CD4-positive, alpha-beta memory T cell (primary cell): ENCODE measurements at regions not wholly inside any gene's neighbourhood (a gene's known extent, or its start where the extent isn't known, plus 50 kb on each side); places are given as distances from the start of the nearest gene placed in this dataset.
A peak's percentile ranks its signal among the peaks of the same experiment; 100 is the strongest.

ENCODE experiments used
- CTCF ChIA-PET: fragments of 350-600 bp; sonication (Branson Sonifier 250); formaldehyde crosslinking; loops from one replicate; lab custom pipeline; 2021; ENCODE audit warnings: inconsistent platforms; ENCODE audit not compliant: partially characterized antibody; lab: Charles Lee
- POLR2A ChIA-PET: fragments of 350-600 bp; sonication (Branson Sonifier 250); formaldehyde crosslinking; loops from one replicate; lab custom pipeline; 2021; ENCODE audit not compliant: partially characterized antibody; lab: Charles Lee
- DNase-seq, 5 donors: peaks; one replicate each; pipeline versions ENCODE4 v3.0.0 to v3.0.0-alpha.2; 2020 to 2022; ENCODE audit warnings: mixed read lengths in 1 of 5
- H3K27ac ChIP-seq: one replicate; pipeline ENCODE4 v1.7.0; 2013; ENCODE audit warnings: low read depth, low read length
- H3K27me3 ChIP-seq: 2 replicates; pipeline ENCODE4 v1.7.0; 2013; ENCODE audit warnings: mild to moderate bottlenecking, low read length, moderate library complexity; ENCODE audit not compliant: insufficient read depth
- H3K36me3 ChIP-seq: 2 replicates; pipeline ENCODE4 v1.7.0; 2013; ENCODE audit warnings: mild to moderate bottlenecking, low read length, moderate library complexity; ENCODE audit not compliant: insufficient read depth
- H3K4me1 ChIP-seq: 2 replicates; pipeline ENCODE4 v1.7.0; 2013; ENCODE audit warnings: mild to moderate bottlenecking, low read length, moderate library complexity; ENCODE audit not compliant: insufficient read depth
- H3K4me3 ChIP-seq, 2 donors: one replicate each; pipeline ENCODE4 v1.7.0; 2013; ENCODE audit warnings: low read length in 2 of 2, mild to moderate bottlenecking in 1 of 2
- H3K9me3 ChIP-seq, 2 donors: one replicate each; pipeline ENCODE4 v1.7.0; 2013; ENCODE audit warnings: low read length in 2 of 2, control low read depth in 1 of 2; ENCODE audit not compliant: control insufficient read depth in 1 of 2
- H3K27ac Mint-ChIP-seq, 7 donors: one replicate each; pipeline ENCODE4 v1.8.0; 2020 to 2021; ENCODE audit warnings: mixed read lengths in 7 of 7, mild to moderate bottlenecking in 6 of 7, inconsistent platforms in 3 of 7, moderate library complexity in 3 of 7
- H3K27me3 Mint-ChIP-seq, 2 donors: one replicate each; pipeline ENCODE4 v1.8.0; 2020 to 2021; ENCODE audit warnings: mixed read lengths in 2 of 2
- H3K36me3 Mint-ChIP-seq, 2 donors: one replicate each; pipeline ENCODE4 v1.8.0; 2020 to 2021; ENCODE audit warnings: mixed read lengths in 2 of 2, inconsistent platforms in 1 of 2, mild to moderate bottlenecking in 1 of 2
- H3K4me1 Mint-ChIP-seq, 4 donors: one replicate each; pipeline ENCODE4 v1.8.0; 2020 to 2021; ENCODE audit warnings: mixed read lengths in 4 of 4, mild to moderate bottlenecking in 1 of 4
- H3K4me3 Mint-ChIP-seq, 8 donors: one replicate each; pipeline ENCODE4 v1.8.0; 2020 to 2021; ENCODE audit warnings: mixed read lengths in 8 of 8, mild to moderate bottlenecking in 7 of 8, moderate library complexity in 6 of 8, inconsistent platforms in 3 of 8
- H3K9me3 Mint-ChIP-seq, 8 donors: one replicate each; pipeline ENCODE4 v1.8.0; 2020 to 2021; ENCODE audit warnings: mixed read lengths in 8 of 8, mild to moderate bottlenecking in 5 of 8, inconsistent platforms in 3 of 8, moderate library complexity in 1 of 8
- intact Hi-C: fragments of 100-400 bp; cut with micrococcal nuclease; formaldehyde crosslinking; loops from one replicate; pipeline ENCODE4 v1.15.1; 2023

DNA sequence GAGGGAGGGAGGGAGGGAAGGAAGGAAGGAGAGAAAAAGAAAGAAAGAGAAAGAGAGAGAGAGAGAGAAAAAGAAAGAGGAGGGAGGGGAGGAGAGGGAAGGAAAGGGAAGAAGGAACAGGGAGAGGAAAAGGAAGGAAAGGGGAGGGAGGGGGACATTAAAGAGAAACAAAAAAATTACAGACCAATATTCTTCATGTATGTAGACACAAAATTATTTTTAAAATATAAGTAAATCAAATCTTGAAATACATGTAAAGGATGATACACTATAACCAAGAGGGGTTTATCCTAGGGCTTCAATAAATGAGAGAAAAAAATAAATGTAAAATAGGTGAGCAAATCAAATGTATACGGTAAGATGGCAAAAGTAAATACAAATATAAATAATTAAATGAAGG lies 71.2 kb upstream of the TMEM244 start:
- Mint-ChIP-seq H3K27ac (no peak overlapping the region), H3K4me1 (peaks cover 0 to 4% (median 1%) of the 10 kb centered on the region in 4 donors), H3K27me3 (peaks cover 0 to 1% of the 10 kb centered on the region in 2 donors), H3K9me3 (no peaks in the 10 kb centered on the region), H3K36me3 (no peaks in the 10 kb centered on the region), H3K4me3 (no peak overlapping the region)
- intact Hi-C loops = no loop called here
- POLR2A ChIA-PET = no interaction called here
- CTCF ChIA-PET = no interaction called here
- H3K4me1 ChIP-seq = no peaks in the 10 kb centered on the region
- H3K9me3 ChIP-seq = no peaks in the 10 kb centered on the region
- H3K36me3 ChIP-seq = no peaks in the 10 kb centered on the region
- no peak overlapping the region for H3K4me3 ChIP-seq
- H3K27ac ChIP-seq = no peak overlapping the region
- no peaks in the 10 kb centered on the region for H3K27me3 ChIP-seq
- no peak for DNase-seq

DNA sequence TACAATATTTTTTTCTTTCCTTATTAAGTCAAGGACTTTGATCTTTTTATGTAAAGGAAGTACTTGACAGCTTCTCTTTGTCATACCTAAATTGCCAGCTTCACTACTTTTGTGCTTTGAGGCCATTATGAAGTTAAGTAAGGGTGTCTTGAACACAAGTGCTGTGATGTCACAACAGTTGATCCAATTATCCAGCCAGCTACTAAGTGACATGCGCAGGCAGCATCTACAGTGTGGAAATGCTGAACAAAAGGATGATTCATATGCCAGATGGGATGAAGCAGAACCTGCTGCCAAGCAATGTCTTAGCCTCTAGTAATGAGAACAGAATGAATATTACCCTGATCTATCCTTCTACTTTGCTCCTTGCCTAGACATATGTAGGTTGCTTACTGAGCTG lies 68.3 kb upstream of the TMEM244 start:
- Mint-ChIP-seq H3K4me1 (no peaks in the 10 kb centered on the region), H3K36me3 (no peaks in the 10 kb centered on the region), H3K27ac (no peak overlapping the region), H3K27me3 (peaks cover 0 to 3% of the 10 kb centered on the region in 2 donors), H3K9me3 (no peaks in the 10 kb centered on the region), H3K4me3 (no peak overlapping the region)
- Histone ChIP-seq H3K4me1 (no peaks in the 10 kb centered on the region), H3K9me3 (no peaks in the 10 kb centered on the region), H3K27ac (no peak overlapping the region), H3K4me3 (no peak overlapping the region), H3K36me3 (no peaks in the 10 kb centered on the region), H3K27me3 (no peaks in the 10 kb centered on the region)
- no peak for DNase-seq
- POLR2A ChIA-PET = interaction anchor here (0.6 to 1.0 kb wide), 2 partner anchors 8 to 31 kb away, joined by 3 to 4 read pairs; no protein-coding TSS in a partner anchor
- intact Hi-C loops = no loop called here
- CTCF ChIA-PET = interaction anchor here (1.8 kb wide), 1 partner anchor 9 kb away, joined by 7 read pairs; no protein-coding TSS in a partner anchor

DNA sequence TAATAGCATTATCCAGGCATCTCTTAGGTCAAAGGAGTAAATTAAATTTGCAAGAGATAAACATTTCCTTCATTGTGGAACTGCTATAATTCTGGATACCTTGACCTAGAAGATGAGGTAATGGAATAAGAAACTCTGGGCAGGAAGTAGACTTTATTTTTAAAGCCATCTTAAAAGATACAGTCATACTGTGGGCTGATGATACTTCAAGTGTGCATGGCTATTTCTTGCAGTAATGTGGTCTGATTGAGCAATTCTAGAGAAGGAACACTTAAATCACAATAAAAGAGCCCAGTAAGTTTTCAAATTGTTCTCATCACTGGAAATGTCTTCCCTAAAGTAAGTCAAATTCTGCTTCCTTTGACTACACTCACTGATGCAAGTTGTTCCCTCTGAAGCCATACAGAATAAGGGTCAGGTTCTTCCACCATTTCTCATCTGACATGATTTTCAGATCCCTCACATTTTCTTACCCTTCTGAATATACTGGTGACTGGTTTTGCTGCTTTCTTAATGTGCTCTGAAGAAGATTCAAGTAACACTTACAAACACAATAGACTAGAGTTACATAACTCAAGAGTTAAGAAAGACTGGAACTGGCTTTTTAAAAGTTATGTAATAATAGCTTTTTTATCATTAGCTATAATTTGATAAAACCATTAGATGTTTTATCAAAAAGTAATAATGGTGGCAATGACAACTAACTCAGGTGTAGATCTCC lies 62.6 kb upstream of the TMEM244 start:
- no peaks in the 10 kb centered on the region for H3K9me3 ChIP-seq
- H3K4me3 ChIP-seq = no peak overlapping the region
- intact Hi-C loops = no loop called here
- Mint-ChIP-seq H3K36me3 (no peaks in the 10 kb centered on the region), H3K27ac (peak overlapping the region in 1 of 7 donors; percentile 15), H3K4me3 (no peak overlapping the region), H3K9me3 (no peaks in the 10 kb centered on the region), H3K27me3 (peaks cover 0 to 5% of the 10 kb centered on the region in 2 donors), H3K4me1 (peaks cover 0 to 2% (median 0%) of the 10 kb centered on the region in 4 donors)
- CTCF ChIA-PET = no interaction called here
- no peaks in the 10 kb centered on the region for H3K4me1 ChIP-seq
- H3K27me3 ChIP-seq = no peaks in the 10 kb centered on the region
- DNase-seq = no peak
- POLR2A ChIA-PET = no interaction called here
- H3K27ac ChIP-seq = no peak overlapping the region
- no peaks in the 10 kb centered on the region for H3K36me3 ChIP-seq

DNA sequence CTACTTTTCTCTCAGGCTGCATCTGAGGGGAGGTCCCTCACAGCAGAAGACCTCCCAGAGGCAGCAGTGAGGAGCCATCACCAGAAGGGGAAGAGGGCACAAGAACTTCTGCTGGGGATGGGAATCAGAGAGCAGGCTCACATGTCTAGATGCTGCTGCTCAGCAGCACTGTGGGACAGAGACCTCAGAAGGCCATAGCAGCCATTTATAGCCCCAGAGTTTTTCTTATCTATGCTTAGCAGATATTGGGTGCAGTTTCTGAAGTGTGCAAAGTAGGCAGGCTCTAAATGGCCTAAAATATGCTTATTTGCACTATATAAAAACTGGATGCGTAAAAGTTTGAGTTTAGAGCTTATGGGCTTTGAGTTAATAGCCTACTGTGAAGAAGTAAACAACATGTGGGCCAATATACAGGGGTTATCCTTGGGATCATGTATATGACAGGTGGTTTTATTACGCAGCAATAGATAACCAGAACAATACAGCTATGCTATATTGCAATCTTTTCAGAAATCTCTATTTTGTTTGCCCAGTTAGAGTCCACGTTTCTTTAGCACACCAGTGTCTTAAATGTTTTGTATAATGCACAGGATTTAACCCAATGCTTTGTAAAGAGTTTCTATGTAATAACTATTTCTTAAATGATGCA lies 60.2 kb upstream of the TMEM244 start:
- H3K4me3 Mint-ChIP-seq = no peak overlapping the region
- H3K36me3 Mint-ChIP-seq = no peaks in the 10 kb centered on the region
- H3K27ac Mint-ChIP-seq = no peak overlapping the region
- intact Hi-C loops = no loop called here
- Histone ChIP-seq H3K4me3 (no peak overlapping the region), H3K9me3 (no peaks in the 10 kb centered on the region), H3K4me1 (no peaks in the 10 kb centered on the region), H3K27me3 (no peaks in the 10 kb centered on the region), H3K36me3 (no peaks in the 10 kb centered on the region), H3K27ac (no peak overlapping the region)
- ChIA-PET CTCF (no interaction called here), POLR2A (no interaction called here)
- peaks cover 0 to 2% of the 10 kb centered on the region in 2 donors for H3K27me3 Mint-ChIP-seq
- DNase-seq = no peak
- no peaks in the 10 kb centered on the region for H3K9me3 Mint-ChIP-seq
- H3K4me1 Mint-ChIP-seq = peaks cover 0 to 2% (median 0%) of the 10 kb centered on the region in 4 donors

DNA sequence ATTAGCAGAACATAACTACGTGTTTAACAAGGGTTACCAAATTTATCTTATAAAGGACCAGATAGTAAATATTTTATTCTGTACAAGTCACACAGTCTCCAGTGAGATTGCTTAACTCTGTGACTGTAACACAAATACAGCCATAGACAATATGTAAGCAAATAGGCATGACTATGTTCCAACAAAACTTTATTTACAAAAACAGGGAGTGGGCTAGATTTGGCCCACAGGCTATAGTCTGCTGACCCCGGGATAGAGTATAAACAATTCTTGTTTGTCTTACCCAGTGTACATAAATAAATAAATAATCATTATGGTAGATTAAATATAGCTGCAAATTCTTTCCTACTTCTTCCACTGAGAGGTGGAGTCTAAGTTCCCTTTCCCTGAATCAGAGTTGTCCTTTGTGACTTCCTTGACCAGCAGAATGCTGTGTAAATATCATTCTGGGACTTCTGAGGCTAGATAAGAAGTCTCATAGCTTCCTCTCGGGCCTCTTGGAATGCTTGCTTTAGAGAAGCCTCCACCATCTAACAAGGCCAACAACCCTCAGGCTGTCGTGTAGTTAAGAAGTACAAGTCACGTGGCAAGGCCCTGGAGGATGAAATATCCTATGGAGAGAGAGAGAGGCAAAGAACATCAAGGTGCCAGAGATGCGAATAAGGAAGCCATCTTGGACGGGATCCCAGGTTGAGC lies 59.1 kb upstream of the TMEM244 start:
- H3K27ac ChIP-seq = no peak overlapping the region
- no peak for DNase-seq
- CTCF ChIA-PET = interaction anchor here (0.5 kb wide), 1 partner anchor 323 kb away, joined by 3 read pairs; no protein-coding TSS in a partner anchor
- Mint-ChIP-seq H3K27me3 (peaks cover 0 to 2% of the 10 kb centered on the region in 2 donors), H3K4me3 (no peak overlapping the region), H3K9me3 (no peaks in the 10 kb centered on the region), H3K27ac (no peak overlapping the region), H3K4me1 (peaks cover 0 to 2% (median 0%) of the 10 kb centered on the region in 4 donors), H3K36me3 (no peaks in the 10 kb centered on the region)
- no peak overlapping the region for H3K4me3 ChIP-seq
- H3K27me3 ChIP-seq = no peaks in the 10 kb centered on the region
- POLR2A ChIA-PET = no interaction called here
- intact Hi-C loops = no loop called here
- H3K4me1 ChIP-seq = no peaks in the 10 kb centered on the region
- H3K9me3 ChIP-seq = no peaks in the 10 kb centered on the region
- no peaks in the 10 kb centered on the region for H3K36me3 ChIP-seq

DNA sequence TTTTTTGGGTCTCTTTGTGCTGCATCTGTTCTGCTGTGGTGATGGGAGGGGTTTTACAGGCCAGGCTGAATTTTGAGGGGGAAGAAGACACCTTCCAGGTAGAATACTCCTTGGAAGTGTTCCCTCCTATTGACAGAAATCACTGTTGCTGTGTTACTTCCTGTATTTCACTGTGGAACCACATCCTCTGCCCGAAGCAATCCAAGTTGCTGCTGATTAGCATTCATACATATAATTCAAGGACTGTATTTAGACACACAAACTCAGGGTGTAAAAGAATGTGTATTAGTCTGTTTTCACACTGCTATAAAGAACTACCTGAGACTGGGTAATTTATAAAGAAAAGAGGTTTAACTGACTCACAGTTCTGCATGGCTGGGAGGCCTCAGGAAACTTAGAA lies 50.6 kb upstream of the TMEM244 start:
- Histone ChIP-seq H3K9me3 (no peaks in the 10 kb centered on the region), H3K27ac (no peak overlapping the region), H3K36me3 (no peaks in the 10 kb centered on the region), H3K4me1 (peaks cover under 1% of the 10 kb centered on the region), H3K4me3 (no peak overlapping the region), H3K27me3 (no peaks in the 10 kb centered on the region)
- DNase-seq = no peak
- Mint-ChIP-seq H3K27ac (no peak overlapping the region), H3K4me3 (no peak overlapping the region), H3K4me1 (peaks cover 3 to 5% (median 5%) of the 10 kb centered on the region in 4 donors), H3K9me3 (no peaks in the 10 kb centered on the region), H3K27me3 (no peaks in the 10 kb centered on the region), H3K36me3 (no peaks in the 10 kb centered on the region)
- intact Hi-C loops = no loop called here
- ChIA-PET POLR2A (no interaction called here), CTCF (no interaction called here)
